ENCODE measurements at regions not wholly inside any gene's neighbourhood (a gene's known extent, or its start where the extent isn't known, plus 50 kb on each side); places are given as distances from the start of the nearest gene placed in this dataset.

GRCh38 chr2:139241286-139241685 lies 461.1 kb upstream of the NXPH2 start:
- DNase-seq: no peak

More at GRCh38 chr2:139241286-139241685, 461.1 kb upstream of the NXPH2 start:
- H3K36me3 ChIP-seq (replicated peaks in 1 of 2; ENCODE audit: control insufficient read depth in 1 of 2, insufficient read depth in 2 of 2, low read length in 1 of 2): no peaks in the 10 kb centered on the region
- H4K20me1 ChIP-seq (ENCODE audit: insufficient read depth): no peaks in the 10 kb centered on the region
- 41% methylated on average over 3 of the region's 3 CpGs for WGBS (ENCODE audit: low lambda C conversion rate)
- H3K79me2 ChIP-seq (ENCODE audit: insufficient read depth): no peaks in the 10 kb centered on the region
- H3K4me3 ChIP-seq (ENCODE audit: low read depth in 2 of 2, low read length in 1 of 2): no peak overlapping the region
- TF ChIP-seq REST (IDR thresholded peaks at IDR 0.05; ENCODE audit: low read depth, low read length): no peak
- TF ChIP-seq SIN3A (IDR thresholded peaks at IDR 0.05; ENCODE audit: borderline replicate concordance, low read depth, low read length): no peak
- no peak for TF ChIP-seq RCOR1 (IDR thresholded peaks at IDR 0.05; ENCODE audit: low read length)
- no peak for TF ChIP-seq JUND (IDR thresholded peaks at IDR 0.05)
- TF ChIP-seq MAX (IDR thresholded peaks at IDR 0.05; ENCODE audit: low read depth): no peak
- no peak for TF ChIP-seq MEF2A (IDR thresholded peaks at IDR 0.05; ENCODE audit: borderline replicate concordance, low read depth)
- no peak for TF ChIP-seq MXI1 (IDR thresholded peaks at IDR 0.05; ENCODE audit: low read depth, low read length)
- no peak for TF ChIP-seq CTCF (IDR thresholded peaks at IDR 0.05)
- no peak for TF ChIP-seq GATA2 (CRISPR knock-in tag; IDR thresholded peaks at IDR 0.05)
- TF ChIP-seq USF2 (IDR thresholded peaks at IDR 0.05; ENCODE audit: borderline replicate concordance, low read depth, low read length): no peak
- TF ChIP-seq CHD2 (IDR thresholded peaks at IDR 0.05; ENCODE audit: low read length, partially characterized antibody): no peak
- TF ChIP-seq RFX5 (IDR thresholded peaks at IDR 0.05; ENCODE audit: low read length): no peak
- no peak for TF ChIP-seq ELF1 (IDR thresholded peaks at IDR 0.05)
- no peak for TF ChIP-seq TEAD4 (IDR thresholded peaks at IDR 0.05; ENCODE audit: borderline replicate concordance, insufficient read depth)
- no peak for TF ChIP-seq POLR2AphosphoS5 (IDR thresholded peaks at IDR 0.05; ENCODE audit: low read depth, low read length)
- no peak for TF ChIP-seq YY1 (IDR thresholded peaks at IDR 0.05; ENCODE audit: low read depth)
- TF ChIP-seq TAF1 (IDR thresholded peaks at IDR 0.05; ENCODE audit: borderline replicate concordance, low read depth, low read length): no peak
- TF ChIP-seq NFIC (IDR thresholded peaks at IDR 0.05; ENCODE audit: borderline replicate concordance): no peak
- no peak overlapping the region for H3K9ac ChIP-seq
- H3K4me2 ChIP-seq: no peak overlapping the region
- no peaks in the 10 kb centered on the region for H3F3A ChIP-seq (replicated peaks; ENCODE audit: insufficient read depth)
- no peaks in the 10 kb centered on the region for H3K9me2 ChIP-seq
- no peak overlapping the region for H2AFZ ChIP-seq (ENCODE audit: low read depth)
- H3K27ac ChIP-seq (ENCODE audit: low read depth in 2 of 2, low read length in 1 of 2): no peak overlapping the region
- POLR2A ChIA-PET: no interaction called here
- no peaks in the 10 kb centered on the region for H3K9me3 ChIP-seq
- H3K27me3 ChIP-seq (ENCODE audit: insufficient read depth): no peaks in the 10 kb centered on the region
- H3K4me1 ChIP-seq (ENCODE audit: control insufficient read depth in 1 of 2, insufficient read depth in 2 of 2, low read depth in 1 of 2, low read length in 1 of 2): no peaks in the 10 kb centered on the region
- CTCF ChIA-PET: no interaction called here

Measured in SK-N-SH (cell line).